ENCODE measurements at regions not wholly inside any gene's neighbourhood (a gene's known extent, or its start where the extent isn't known, plus 50 kb on each side); places are given as distances from the start of the nearest gene placed in this dataset.
"Not testable (repeated sequence)": the region's sequence is repeated elsewhere in the genome, so short reads cannot be mapped to it uniquely, and the experiment has no call there.

- not testable (repeated sequence) for DNase-seq
These were observed 61.1 kb downstream of the DEFB131A start for GRCh38 chr4:9505341-9505740.

- not testable (repeated sequence) for DNase-seq
These were observed 62.5 kb downstream of the DEFB131A start for GRCh38 chr4:9506672-9507071.

GRCh38 chr4:9512941-9513340, 68.7 kb downstream of the DEFB131A start:
- not testable (repeated sequence) for DNase-seq

GRCh38 chr4:9519631-9520030, 75.4 kb downstream of the DEFB131A start:
- not testable (repeated sequence) for DNase-seq

GRCh38 chr4:9522903-9523302, 78.7 kb downstream of the DEFB131A start:
- DNase-seq, result not testable (repeated sequence)

- not testable (repeated sequence) for DNase-seq
These were observed 80.2 kb downstream of the DEFB131A start for GRCh38 chr4:9524406-9524805.

GRCh38 chr4:9532134-9532862, 88.1 kb downstream of the DEFB131A start:
- peak; percentile 61 for DNase-seq

- not testable (repeated sequence) for DNase-seq
These were observed 88.6 kb downstream of the DEFB131A start for GRCh38 chr4:9532863-9533192.

- not testable (repeated sequence) for DNase-seq
These were observed 92.9 kb downstream of the DEFB131A start for GRCh38 chr4:9537101-9537500.

GRCh38 chr4:9539939-9540520, 95.8 kb downstream of the DEFB131A start:
- not testable (repeated sequence) for DNase-seq

- not testable (repeated sequence) for DNase-seq
These were observed 97.2 kb downstream of the DEFB131A start for GRCh38 chr4:9541388-9541915.

GRCh38 chr4:9544851-9545250, 100.6 kb downstream of the DEFB131A start:
- DNase-seq, result not testable (repeated sequence)

GRCh38 chr4:9547470-9547869, 103.3 kb downstream of the DEFB131A start:
- not testable (repeated sequence) for DNase-seq

GRCh38 chr4:9556076-9556475, 111.9 kb downstream of the DEFB131A start:
- not testable (repeated sequence) for DNase-seq

GRCh38 chr4:9577869-9578268, 133.7 kb downstream of the DEFB131A start:
- DNase-seq, result not testable (repeated sequence)

GRCh38 chr4:9582880-9583279, 138.7 kb downstream of the DEFB131A start:
- DNase-seq, result not testable (repeated sequence)

- DNase-seq, result no peak
These were observed 147.8 kb downstream of the DEFB131A start for GRCh38 chr4:9592010-9592409.

GRCh38 chr4:9594948-9595347, 150.7 kb downstream of the DEFB131A start:
- DNase-seq, result no peak

- DNase-seq, result not testable (repeated sequence)
These were observed 151.3 kb downstream of the DEFB131A start for GRCh38 chr4:9595531-9595930.

- no peak for DNase-seq
These were observed 155.1 kb downstream of the DEFB131A start for GRCh38 chr4:9599266-9599665.

- no peak for DNase-seq
These were observed 156.0 kb downstream of the DEFB131A start for GRCh38 chr4:9600246-9600645.

GRCh38 chr4:9602389-9602914, 158.2 kb downstream of the DEFB131A start:
- no peak for DNase-seq

- DNase-seq, result peak; percentile 46
These were observed 160.0 kb downstream of the DEFB131A start for GRCh38 chr4:9604031-9604892.

Measured in activated gamma-delta T cell treated with Interleukin-2 at 50 U/mL for 16 hours (primary cell).